KG1 (cell line): ENCODE measurements at regions not wholly inside any gene's neighbourhood (a gene's known extent, or its start where the extent isn't known, plus 50 kb on each side); places are given as distances from the start of the nearest gene placed in this dataset.

Experiments used
- DNase-seq: peaks from one replicate; lab custom pipeline; 2025; lab: John Stamatoyannopoulos, UW

DNA sequence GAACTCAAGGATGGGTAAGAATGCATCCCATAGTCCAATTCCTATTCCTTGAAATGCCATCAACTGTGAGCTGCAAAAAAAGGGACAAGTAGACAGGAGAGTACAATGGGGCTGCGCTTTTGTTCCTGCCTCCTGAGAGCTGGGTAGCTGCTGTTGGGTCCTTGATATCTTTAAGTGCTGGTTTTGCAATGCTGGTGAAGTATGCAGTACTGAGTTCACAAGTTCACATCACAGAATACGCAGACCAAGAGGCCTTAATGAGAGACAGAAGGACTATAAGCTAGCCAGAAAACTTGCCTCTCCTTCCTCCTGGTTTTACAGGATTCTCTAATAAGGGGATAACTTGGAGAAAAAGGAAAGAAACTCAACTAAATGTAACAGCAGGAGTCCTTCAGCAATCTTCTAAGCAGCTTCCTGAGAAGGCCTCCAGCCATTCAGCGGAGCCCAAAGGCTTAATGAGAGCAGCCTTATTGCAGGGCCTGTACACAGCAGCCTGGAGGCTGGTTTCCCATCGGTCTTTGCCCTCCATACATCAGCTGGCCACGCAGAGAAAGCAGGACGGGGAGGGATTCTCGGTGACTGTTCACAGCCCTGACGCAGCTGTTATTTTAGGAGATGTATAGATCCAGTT is 293.1 kb downstream of the CDCA7 start:
- DNase-seq = no peak

DNA sequence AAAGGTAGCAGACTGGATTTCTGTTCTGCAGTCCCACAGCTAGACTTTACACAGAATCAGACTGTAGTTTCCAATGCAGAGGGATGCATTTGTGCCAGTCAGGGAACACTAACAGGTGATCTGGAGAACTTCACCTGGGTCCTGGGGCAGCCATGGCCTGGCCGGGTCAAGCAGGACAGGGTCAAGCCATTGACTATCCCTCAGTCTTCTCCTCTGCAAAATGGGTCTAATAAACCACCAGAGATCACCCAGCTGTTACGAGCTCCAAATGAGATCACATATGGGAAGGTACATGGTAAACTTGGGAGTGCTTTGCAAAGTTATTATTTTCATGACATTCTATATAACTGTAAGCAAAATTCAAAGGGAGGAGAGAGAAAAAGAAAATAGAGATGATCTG is 294.1 kb downstream of the CDCA7 start:
- DNase-seq = no peak

DNA sequence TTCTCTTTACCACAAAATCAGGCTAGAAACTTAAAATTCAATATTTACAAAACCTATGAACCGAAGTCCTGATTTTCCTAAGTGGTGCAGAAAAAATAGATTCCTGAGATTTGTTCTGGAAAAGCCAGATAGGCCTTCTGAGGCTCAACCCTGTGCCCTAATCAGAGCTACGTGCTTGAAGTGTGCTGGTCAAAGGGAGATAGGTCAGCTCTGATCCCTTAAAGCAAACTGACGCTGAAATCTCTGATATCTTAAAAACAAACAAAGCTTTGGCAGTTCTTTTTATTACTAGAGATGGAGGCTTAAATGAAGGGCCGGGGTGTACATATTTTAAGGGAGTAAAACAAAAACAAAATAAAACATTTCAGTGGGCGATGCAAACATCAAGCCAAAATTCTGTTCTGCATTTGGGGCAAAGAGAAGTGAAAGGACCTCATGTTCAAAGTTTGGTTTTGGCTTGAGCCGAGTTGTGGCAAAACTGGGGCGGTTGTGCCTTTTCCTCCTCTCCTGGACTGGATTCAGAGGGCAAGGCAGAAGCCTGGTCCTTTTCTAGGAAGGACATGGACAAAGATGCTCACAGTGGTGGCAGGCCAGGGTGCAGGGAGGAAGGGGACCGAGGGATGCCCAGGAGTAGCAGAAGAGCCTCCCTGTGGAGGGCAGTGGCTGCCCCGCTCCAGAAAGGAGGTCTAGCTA is 295.0 kb downstream of the CDCA7 start:
- no peak for DNase-seq

DNA sequence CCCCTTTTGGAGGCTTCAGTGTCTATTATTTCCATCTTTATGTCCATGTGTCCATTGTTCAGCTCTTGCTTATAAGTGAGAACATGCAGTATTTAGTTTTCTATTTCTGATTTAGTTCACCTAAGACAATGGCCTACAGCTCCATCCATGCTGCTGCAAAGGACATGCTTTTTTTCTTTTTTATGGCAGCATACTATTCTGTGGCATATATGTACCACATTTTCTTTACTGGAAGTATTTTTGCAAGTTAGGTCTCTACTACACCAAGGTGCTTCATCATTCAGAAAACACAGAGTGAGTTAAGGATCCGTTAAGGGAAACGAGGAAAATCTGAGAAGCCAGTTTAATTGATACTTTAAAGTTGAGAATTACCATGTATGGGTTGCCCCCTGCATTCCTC is 297.2 kb downstream of the CDCA7 start:
- DNase-seq = no peak

DNA sequence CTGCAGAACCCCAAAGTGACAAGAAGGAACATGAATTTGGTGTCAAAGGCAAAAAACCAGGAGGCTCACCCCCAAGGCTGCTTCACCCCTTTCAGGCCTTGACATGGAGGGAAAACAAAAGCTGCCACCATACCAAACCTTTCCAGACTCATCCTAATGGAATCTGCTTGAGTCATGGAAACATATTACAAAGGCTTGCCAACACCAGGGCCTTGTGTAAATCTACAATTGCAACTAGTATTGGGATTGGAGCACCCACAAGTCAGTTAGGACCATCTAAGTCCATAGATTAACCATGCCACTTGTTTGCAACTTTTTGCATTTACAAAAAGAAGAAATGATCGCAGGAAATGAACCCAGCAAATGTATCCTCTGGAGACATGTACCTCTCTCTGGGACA is 297.6 kb downstream of the CDCA7 start:
- no peak for DNase-seq

DNA sequence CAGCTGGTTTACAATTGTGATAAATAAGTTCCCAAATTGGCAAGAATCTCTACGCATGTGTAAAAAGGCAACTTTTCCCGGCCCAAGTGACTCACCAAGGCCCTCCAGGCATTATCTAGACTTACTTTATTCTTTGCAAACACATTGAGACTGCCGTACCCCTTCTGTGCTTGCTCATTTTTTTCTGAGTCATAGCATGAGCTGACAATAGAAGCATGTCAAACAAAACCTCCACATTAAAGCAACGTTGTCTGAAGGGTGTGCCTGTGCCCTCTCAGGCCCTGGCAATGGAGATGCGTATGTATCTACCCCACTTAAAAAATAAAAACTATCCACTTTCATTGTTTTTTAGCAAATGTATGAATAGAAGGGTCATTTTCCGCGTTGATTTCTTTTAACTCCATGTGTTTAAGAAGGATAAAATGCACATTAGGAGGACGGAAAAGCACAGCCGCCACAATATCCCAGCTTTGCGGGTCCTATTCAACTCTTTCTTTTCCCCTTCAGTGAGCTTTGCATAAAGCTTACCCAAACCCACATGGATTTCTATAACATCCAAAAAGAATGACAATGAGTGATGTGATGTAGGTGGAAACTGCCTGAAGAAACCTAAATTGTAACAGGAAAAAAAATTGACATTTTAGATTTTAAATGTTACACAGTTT is 298.2 kb downstream of the CDCA7 start:
- DNase-seq = no peak

DNA sequence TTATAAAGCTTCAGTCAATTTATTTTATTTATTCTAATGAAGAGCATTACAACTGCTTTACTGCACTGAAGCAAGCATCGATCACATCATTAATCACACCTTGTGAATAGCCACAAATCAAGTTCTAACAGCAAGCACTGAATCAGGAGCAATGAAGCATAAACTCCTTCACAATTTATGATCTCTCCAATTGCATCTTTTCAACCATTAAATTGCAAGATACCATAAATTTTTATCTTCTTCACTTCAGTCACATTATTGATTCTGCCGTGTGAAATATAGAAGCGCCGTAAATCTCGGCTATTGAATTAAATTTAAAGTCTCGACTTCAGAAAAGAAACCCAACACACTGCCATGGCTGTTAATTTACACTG is 298.7 kb downstream of the CDCA7 start:
- DNase-seq = no peak

DNA sequence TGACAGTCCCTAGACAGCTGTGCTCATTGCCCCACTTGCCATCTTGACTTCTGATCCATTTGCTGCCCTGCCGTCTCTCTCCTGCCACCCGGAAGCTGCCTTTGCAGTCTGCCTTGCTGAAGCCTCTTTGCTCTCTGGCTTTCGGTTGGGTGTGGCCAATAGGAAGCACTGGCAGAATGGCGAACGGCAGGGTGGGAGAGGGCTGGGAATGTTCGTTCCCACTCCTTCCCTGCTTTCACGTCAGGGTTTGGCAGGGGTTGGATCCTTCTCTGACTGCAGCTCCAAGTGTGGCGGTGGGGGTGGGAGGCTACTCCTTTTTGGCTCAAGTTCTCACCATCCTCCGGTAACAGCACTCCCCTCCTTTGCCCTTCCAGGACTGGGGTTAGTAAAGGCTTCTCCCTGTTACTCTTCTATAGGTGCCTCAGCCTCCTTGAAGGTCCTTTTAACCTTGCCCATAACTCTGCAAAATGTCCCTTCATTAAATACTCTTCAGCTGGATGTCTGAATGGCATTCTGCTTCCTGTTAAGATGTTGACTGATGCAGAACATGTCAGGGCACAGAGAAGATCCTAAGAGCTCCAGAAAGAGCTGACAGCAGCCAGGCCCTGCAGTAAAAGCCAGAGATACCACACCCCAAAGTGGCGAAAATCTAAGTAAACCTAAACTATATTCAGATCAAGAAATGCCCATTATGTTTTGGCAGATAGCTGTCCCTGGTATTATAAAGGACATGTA is 299.7 kb downstream of the CDCA7 start:
- DNase-seq = no peak

DNA sequence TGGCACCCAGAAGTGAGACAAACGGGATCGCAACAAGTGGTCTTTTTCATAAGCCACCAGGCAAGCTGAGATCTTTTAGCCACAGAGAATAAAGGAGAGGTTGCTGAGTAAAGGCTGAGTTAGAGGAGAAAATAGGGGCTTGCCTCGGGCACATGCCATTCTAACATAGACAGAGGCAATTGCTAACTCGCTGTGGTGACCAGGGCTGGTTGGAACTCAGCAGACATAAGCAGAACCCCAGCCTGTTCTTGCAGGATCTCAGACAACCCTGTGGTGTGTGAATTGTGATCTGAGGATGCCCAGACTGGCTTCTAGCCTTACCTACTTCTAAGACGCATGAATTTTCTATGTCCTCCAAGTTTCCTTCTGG is 300.2 kb downstream of the CDCA7 start:
- DNase-seq = no peak

DNA sequence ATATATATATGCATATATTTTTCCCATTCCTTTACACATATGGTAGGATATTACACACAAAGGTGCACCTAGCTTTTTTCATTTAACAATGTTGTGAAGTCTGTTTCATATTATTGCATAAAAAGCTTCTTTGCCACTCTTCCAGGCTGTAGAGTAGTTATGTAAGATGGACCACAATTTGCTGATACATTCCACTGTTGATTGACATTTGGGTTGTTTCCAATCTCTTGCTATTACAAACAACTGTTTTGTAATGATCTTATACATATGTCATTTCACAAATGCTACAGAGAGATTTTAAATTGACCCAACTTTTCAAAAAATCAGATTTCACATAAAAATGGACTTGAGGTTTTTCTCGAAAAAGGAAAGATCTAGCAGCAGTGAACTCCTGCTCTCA is 301.4 kb downstream of the CDCA7 start:
- DNase-seq = no peak

DNA sequence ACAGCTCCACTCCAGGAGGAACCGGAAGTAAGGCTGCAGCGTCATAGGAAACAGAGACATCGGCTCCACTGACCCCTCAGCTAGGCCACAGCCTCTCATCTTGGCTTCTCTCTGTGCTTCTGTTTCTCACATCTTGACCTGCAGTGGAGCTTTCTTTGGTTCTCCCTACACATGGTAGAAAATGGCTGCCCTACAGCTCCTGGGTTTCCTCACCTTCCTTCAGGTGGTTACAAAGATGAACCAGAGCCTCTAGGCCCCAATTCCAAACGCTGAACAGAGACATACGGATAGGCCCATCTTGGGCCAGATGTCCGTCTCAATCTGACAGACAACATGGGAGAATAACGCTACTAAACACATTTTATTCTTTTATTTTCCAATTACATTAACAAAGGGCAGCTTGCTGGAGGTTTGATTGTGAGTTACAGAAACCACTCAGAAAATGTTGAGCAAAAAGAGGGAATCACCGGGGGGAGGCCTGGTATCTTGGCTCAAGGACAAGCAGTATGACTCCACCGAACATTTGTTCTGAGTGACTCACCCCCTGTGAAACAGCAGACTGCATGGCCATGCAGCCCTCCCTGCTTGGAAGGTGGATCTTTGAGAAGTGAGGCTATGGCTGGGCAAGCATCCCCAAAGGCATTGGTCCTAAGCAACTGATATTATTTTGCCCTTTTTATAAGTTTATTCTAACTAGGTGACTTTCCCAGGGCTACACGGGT is 303.5 kb downstream of the CDCA7 start:
- no peak for DNase-seq

DNA sequence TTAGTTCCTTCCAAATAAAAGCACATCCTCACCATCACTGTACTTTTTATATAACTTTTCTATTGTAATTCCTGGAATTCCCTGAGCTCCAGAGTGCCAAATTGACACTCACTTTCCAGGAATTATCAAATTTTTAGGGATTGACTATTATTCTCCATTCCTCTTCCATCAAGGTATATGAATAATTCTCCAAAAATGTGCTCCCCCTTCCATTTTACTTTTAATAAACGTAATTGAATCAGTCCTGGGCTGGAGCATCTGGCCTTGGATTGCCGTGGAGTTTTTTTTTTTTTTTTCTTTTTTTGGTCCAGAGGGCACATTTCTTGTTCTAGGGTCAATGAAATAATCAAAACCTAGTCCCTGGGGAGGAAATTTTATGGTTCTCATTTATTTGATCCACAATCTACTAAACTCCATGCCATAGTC is 304.3 kb downstream of the CDCA7 start:
- no peak for DNase-seq

DNA sequence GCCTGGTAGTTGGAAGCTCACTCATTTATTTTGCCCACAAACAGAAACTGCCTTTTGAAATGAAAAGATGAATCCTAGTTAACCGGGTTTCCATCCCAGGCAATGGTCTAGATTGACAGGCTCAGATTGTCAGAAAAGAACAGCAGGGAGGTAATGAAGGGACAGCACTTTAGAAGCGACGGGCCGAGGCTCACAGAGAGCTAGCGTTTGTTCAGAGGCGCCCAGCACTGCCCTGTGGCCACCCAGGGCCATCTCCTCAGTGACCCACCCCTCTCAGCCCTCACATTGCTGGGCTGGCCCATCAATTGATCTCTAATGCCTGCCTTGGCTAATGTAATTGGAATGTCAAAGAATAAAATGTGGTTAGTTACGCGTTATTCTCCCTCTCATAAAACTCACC is 304.8 kb downstream of the CDCA7 start:
- DNase-seq = no peak

DNA sequence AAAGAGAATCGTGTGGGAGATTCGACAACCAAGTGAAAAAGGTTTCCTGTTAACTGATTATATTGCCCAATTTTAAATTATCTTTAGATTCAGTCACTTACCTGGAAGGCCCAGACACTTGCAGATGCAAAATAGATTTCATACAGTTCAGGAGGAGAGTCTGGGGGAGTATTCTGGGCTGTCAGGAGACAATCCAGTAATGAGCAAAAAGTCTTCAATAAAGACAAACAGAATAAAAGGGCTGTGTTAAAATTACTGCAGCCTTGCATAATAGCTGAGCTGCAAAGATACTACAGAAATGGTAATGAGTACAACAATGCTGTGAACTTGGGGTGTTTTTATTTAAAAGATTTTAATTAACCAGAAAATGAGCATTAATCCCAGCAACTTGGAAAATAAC is 303.6 kb downstream of the SP3 start:
- DNase-seq = no peak

DNA sequence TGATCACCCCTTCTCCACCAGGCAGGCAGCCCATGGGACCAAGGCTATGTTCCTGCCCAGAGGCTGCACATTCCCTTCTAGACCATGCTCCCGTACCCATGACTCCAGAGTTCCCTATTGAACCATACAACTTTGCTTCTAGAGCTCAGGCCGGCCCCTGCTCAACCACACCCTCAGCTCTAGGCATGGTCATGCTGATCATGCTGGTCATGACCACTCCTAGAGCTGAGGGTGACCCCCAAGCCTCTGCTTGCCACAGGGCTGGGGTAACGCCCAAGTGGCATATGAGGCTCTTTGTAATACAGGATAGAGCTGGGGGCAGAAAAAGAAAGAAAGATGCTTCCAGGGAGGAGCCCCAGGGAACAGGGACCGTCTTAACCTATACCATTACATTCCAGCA is 301.8 kb downstream of the SP3 start:
- no peak for DNase-seq

DNA sequence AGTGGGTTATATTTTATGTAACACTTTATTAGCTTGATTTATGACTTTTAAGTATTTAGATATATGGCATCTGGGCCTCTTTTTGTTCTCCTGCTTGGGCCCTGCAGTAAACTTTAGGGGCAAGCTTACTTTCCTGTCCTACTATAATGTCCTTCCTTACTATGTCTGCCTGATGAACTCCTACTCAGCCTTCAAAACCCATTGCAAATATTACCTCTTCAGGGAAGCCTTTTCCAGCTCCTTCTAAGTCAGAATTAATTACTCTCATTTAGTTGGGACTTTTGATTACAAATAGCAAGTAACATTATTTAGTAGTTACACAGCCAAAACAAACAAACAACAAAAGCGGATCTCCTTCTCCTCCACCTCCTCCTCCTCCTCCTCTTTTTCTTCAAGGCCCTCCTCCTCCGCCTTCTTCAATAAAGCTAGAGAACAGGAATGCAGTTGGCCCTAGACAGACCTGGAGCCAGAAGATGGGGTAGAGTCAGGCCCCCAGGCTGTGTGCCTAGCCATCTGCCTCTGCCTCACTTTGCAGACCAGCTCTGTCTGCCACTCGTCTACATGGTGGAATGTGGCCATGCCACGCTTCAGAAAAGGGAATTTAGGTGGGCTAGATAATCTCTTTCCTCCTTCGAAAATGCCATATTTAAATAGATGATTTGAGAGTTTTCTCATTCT is 301.2 kb downstream of the SP3 start:
- no peak for DNase-seq

DNA sequence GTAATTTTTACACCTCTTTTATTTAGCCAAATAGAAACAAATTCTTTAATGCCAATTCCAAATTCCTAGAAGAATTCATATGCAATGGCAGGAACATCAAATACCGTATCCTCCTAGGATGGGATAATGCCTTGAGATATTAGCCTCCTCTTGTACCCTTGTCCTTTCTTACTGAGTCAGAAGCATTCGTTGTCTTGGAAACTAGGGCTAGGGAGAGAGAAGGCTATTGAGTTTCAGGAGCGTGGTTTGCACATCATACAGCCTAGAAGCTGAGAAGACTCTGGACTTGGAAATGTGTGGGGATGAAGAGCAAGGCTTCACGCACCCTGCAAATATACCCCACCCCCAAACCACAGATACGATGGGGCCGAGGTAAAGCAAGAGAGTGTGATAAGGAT is 300.7 kb downstream of the SP3 start:
- DNase-seq = no peak

DNA sequence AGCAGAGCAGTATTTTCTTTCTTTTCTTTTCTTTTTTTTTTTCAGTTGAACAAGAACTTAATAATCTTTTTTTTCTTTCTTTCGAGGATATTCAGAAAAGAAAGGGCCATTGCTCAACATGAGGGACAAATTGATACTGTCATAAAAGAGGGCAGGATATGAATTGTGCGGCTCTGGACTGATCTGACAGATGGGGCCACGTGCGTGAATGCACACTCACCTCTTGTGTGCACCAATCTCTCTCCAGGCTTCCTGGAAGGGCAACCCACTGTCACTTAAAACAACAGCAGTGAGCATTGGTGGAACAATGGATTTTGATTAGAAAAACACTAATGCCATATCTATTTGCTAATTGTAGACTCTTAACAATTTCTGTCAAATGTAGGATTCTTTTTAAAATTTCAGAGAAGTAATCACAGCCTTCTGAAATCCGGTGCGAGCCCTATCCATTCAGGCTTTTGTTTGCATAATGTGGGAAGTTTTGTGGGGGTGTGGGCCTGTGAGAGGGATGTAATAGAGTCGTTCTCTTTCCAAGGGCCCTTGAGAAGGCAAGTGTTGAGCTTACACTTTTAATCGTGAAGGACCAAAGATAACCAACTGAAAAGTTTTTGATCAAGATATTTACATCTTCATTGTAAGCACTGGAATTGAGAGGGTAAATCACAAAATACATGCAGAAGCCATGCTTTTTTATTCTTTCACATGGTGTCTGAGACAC is 298.8 kb downstream of the SP3 start:
- DNase-seq = no peak

DNA sequence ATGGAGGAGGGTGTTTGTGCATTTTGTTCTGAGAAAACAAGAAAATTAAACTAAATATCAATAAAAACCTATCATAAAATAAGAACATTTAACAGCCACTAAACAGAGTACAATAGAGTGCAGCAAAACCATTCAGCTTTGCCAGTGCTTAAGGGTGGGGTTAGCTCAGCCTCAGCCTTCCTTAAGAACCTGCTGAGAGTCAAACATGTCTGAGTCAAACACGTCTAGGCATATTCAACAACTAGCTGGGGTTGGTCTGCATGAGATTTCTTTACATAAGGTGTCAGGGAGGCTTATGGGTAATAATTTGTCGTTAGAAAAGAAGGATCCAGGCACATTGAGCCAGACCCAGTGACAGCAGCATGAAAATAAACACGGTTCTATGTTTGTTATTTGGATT is 298.2 kb downstream of the SP3 start:
- no peak for DNase-seq

DNA sequence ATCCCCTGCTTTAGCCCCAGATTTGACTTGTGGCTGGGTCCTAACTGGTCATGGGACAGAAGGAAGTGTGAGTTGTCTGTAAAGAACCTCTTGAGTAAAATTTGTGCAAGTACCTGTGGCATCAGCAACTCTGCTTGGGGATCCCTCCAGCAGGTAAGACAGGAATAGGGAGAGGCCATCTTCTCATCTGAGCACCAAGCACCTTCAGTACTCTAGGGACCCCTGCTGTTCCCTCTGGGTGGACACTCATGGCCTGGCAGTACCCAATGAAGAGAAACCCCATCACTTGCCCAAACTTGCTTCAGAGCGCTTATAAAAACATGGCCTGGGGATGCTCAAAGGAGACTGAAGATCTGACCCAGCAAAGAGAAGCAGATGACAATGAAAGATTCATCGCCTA is 297.8 kb downstream of the SP3 start:
- no peak for DNase-seq

DNA sequence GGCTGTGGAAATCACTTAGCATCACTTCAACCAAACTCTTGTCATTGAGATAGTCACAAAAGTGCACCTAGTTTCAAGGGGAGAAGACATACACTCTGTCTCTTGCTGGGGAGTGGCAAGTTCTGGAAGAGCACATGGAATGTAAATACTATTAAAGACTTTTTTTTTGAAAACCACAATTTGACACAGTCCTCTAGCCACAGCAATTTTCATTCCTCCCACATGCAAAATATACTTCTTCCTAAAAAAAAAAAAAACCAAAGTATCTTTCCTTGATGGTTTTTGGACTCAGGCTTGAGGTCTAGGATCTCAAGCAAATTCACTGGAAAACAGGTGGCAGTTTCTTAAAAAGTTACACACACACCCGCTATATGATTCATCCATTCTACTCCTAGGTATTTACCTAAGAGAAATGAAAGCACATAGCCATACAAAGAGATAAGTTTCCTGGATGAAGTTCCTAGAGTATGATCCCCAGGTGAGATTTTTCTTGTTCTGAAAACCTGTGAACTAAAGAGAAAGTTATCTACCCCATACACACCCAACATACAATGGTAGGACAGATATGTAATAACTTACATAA is 295.8 kb downstream of the SP3 start:
- DNase-seq = no peak
